K562 (cell line): ENCODE measurements at regions not wholly inside any gene's neighbourhood (a gene's known extent, or its start where the extent isn't known, plus 50 kb on each side); places are given as distances from the start of the nearest gene placed in this dataset.

ENCODE experiments used
- ATAC-seq: fragments of 200-7000 bp; cut with Tn5 transposase; 3 replicates; pipeline ENCODE4 v1.9.1; 2020; ENCODE audit warnings: moderate library complexity
- BruUV-seq: library from RNA; stranded (reverse); fragments of 400-500 nt; replicated peaks from 2 replicates; lab custom pipeline; 2021; lab: Mats Ljungman, UMichigan
- CTCF ChIA-PET: fragments of 300-600 bp; formaldehyde crosslinking; extraction: SDS; loops from one replicate; lab custom pipeline; 2021; ENCODE audit warnings: low intra/inter-chr PET ratio; lab: Yijun Ruan, JAX
- POLR2A ChIA-PET: fragments of 300-600, 350-650 bp; sonication (Branson Sonifier 250); formaldehyde crosslinking; extraction: SDS; loops from one replicate; lab custom pipeline; 2021; ENCODE audit warnings: antibody characterized with exemption, inconsistent platforms; lab: Yijun Ruan, JAX
- DNase-seq, 4 experiments: peaks; one replicate each; pipeline versions ENCODE4 v3.0.0 to v3.0.0-alpha.2; 2011 to 2018; ENCODE audit warnings: low spot score in 3 of 4, mixed read lengths in 3 of 4; ENCODE audit errors: extremely low read depth in 1 of 4
- FAIRE-seq: peaks from 2 replicates; lab custom pipeline; 2011; peaks lifted over from hg19 to GRCh38; lab: Jason Lieb, UNC
- H2AFZ ChIP-seq: 2 replicates; pipeline ENCODE4 v1.6.0; 2011; ENCODE audit warnings: low read depth, low read length, control low read depth, inconsistent platforms
- H3K27ac ChIP-seq: fragments of 200-600 bp; 3 replicates; pipeline ENCODE4 v1.8.0; 2011; ENCODE audit warnings: low read depth, mild to moderate bottlenecking, control low read depth, inconsistent platforms, low read length, moderate library complexity, mixed read lengths; ENCODE audit errors: extremely low read depth
- H3K27me3 ChIP-seq, 2 experiments: fragments of 300-600 bp in 1 of 2; 2 replicates in 1 of 2; 3 replicates in 1 of 2; pipeline versions ENCODE4 v1.6.0 to v1.8.0; 2011; ENCODE audit warnings: inconsistent platforms in 2 of 2, low read length in 2 of 2, mild to moderate bottlenecking in 1 of 2, mixed read lengths in 1 of 2, moderate library complexity in 1 of 2; ENCODE audit not compliant: control insufficient read depth in 2 of 2, insufficient read depth in 2 of 2
- H3K36me3 ChIP-seq: fragments of 300-600 bp; 3 replicates; pipeline ENCODE4 v1.8.0; 2011; ENCODE audit warnings: mild to moderate bottlenecking, low read length, inconsistent platforms; ENCODE audit not compliant: control insufficient read depth, insufficient read depth
- H3K4me1 ChIP-seq, 2 experiments: fragments of 200-600 bp in 1 of 2; replicated peaks in 1 of 2; 2 replicates in 1 of 2; 3 replicates in 1 of 2; pipeline versions ENCODE4 v1.5.1 to v1.8.0; 2011; ENCODE audit warnings: inconsistent platforms in 2 of 2, low read length in 2 of 2, mild to moderate bottlenecking in 1 of 2, mixed read lengths in 1 of 2, moderate library complexity in 1 of 2; ENCODE audit not compliant: control insufficient read depth in 2 of 2, insufficient read depth in 2 of 2
- H3K4me2 ChIP-seq: 2 replicates; pipeline ENCODE4 v1.6.1; 2011; ENCODE audit warnings: low read length, control low read depth, inconsistent platforms, mixed read lengths; ENCODE audit not compliant: insufficient read depth
- H3K4me3 ChIP-seq: fragments of 200-600 bp; sonication (generic), shearing (Covaris generic); 2 replicates; pipeline ENCODE4 v1.5.1; 2016; ENCODE audit warnings: control low read depth, inconsistent platforms
- H3K79me2 ChIP-seq: fragments of 200-600 bp; 3 replicates; pipeline ENCODE4 v1.8.0; 2011; ENCODE audit warnings: low read length, inconsistent platforms; ENCODE audit not compliant: control insufficient read depth, insufficient read depth
- H3K9ac ChIP-seq, 2 experiments: 2 replicates each; pipeline versions ENCODE4 v1.6.0 to v1.6.1; 2011; ENCODE audit warnings: low read depth in 2 of 2, low read length in 2 of 2, control low read depth in 1 of 2, inconsistent platforms in 1 of 2, mild to moderate bottlenecking in 1 of 2, mixed read lengths in 1 of 2; ENCODE audit not compliant: insufficient read depth in 1 of 2
- H3K9me1 ChIP-seq: one replicate; pipeline ENCODE4 v1.6.0; 2011; ENCODE audit warnings: inconsistent platforms, mild to moderate bottlenecking, low read length, moderate library complexity; ENCODE audit not compliant: control insufficient read depth, insufficient read depth
- H3K9me3 ChIP-seq: replicated peaks from 2 replicates; pipeline ENCODE4 v1.5.1; 2011; ENCODE audit warnings: low read depth, low read length, inconsistent platforms; ENCODE audit not compliant: control insufficient read depth, insufficient read depth
- H4K20me1 ChIP-seq: replicated peaks from 2 replicates; pipeline ENCODE4 v1.6.1; 2011; ENCODE audit warnings: low read length, inconsistent platforms, mixed read lengths; ENCODE audit not compliant: control insufficient read depth, insufficient read depth
- BMI1 ChIP-seq: fragments of 150-350 bp; IDR thresholded peaks from 2 replicates; pipeline ENCODE4 v1.6.1; 2014; ENCODE audit warnings: low read length
- CC2D1A ChIP-seq: fragments of 450-650 bp; IDR thresholded peaks from 2 replicates; pipeline ENCODE4 v1.6.1; 2017; ENCODE audit warnings: mild to moderate bottlenecking
- CCNT2 ChIP-seq: IDR thresholded peaks from 2 replicates; pipeline ENCODE4 v1.6.1; 2011; ENCODE audit warnings: borderline replicate concordance, low read depth, mild to moderate bottlenecking, moderate library complexity, mixed read lengths, low read length; ENCODE audit not compliant: insufficient read length; ENCODE audit errors: extremely low read depth
- GTF2E2 ChIP-seq: fragments of 200-800 bp; sonication (Bioruptor generic); IDR thresholded peaks from 2 replicates; pipeline ENCODE4 v1.6.1; 2016; ENCODE audit warnings: missing genetic modification characterization, missing compliant biosample characterization
- ILK ChIP-seq: fragments of 450-650 bp; IDR thresholded peaks from 2 replicates; pipeline ENCODE4 v1.6.1; 2016; ENCODE audit warnings: missing genetic modification characterization, low read depth, mild to moderate bottlenecking, missing compliant biosample characterization, moderate library complexity, borderline replicate concordance
- SMAD4 ChIP-seq: fragments of 250-450 bp; sonication (Bioruptor Pico); conservative IDR thresholded peaks from 2 replicates; pipeline ENCODE4 v1.8.0; 2021; ENCODE audit warnings: inconsistent platforms, mild to moderate bottlenecking, moderate library complexity
- SMARCA5 ChIP-seq: fragments of 450-650 bp; IDR thresholded peaks from 2 replicates; pipeline ENCODE4 v1.6.1; 2016
- YBX1 ChIP-seq: fragments of 450-650 bp; IDR thresholded peaks from 2 replicates; pipeline ENCODE4 v1.7.1; 2016; ENCODE audit warnings: mild to moderate bottlenecking
- ZC3H11A ChIP-seq: IDR thresholded peaks from 2 replicates; pipeline ENCODE4 v1.6.1; 2012; ENCODE audit warnings: low read depth, low read length, improper control_type of control experiment
- ZNF717 ChIP-seq: fragments of 250-450 bp; sonication (Bioruptor Pico); IDR thresholded peaks from 2 replicates; pipeline ENCODE4 v1.5.0; 2021
- ZNF76 ChIP-seq: fragments of 250-450 bp; sonication (Bioruptor Pico); IDR thresholded peaks from 2 replicates; pipeline ENCODE4 v1.4.0; 2020; ENCODE audit warnings: mild to moderate bottlenecking, moderate library complexity, borderline replicate concordance
- WGBS: fragments of 100-300 bp; shearing (Covaris generic); methylation state at CpG from one replicate; pipeline ENCODE4 v1.1.6; 2016; ENCODE audit warnings: low coverage, mixed read lengths; ENCODE audit not compliant: insufficient coverage; ENCODE audit errors: missing lambda C conversion rate; 5-methylcytosine and 5-hydroxymethylcytosine counted together
- in situ Hi-C: fragments of 300-500 bp; cut with MboI; formaldehyde crosslinking; loops from 4 replicates; pipeline ENCODE4 v1.15.0; 2018; ENCODE audit warnings: inconsistent platforms, mixed read lengths
- intact Hi-C: fragments of 100-400 bp; cut with micrococcal nuclease; formaldehyde crosslinking; loops from 2 replicates; pipeline ENCODE4 v1.14.2; 2022
- TF ChIP-seq, protein P1 (sequence below): sonication (generic); formaldehyde crosslinking; IDR thresholded peaks from 2 replicates; pipeline ENCODE4 v1.4.0; 2020; ENCODE audit warnings: mild to moderate bottlenecking, missing genetic modification reagents
- TF ChIP-seq, protein P2 (sequence below): fragments of 250-450 bp; sonication (Bioruptor Pico); IDR thresholded peaks from 2 replicates; pipeline ENCODE4 v1.4.0; 2020; ENCODE audit warnings: mild to moderate bottlenecking, moderate library complexity
- TF ChIP-seq, protein P3 (sequence below): fragments of 250-450 bp; sonication (Bioruptor Pico); IDR thresholded peaks from 2 replicates; pipeline ENCODE4 v1.9.0; 2021; ENCODE audit warnings: mild to moderate bottlenecking, inconsistent platforms

DNA sequence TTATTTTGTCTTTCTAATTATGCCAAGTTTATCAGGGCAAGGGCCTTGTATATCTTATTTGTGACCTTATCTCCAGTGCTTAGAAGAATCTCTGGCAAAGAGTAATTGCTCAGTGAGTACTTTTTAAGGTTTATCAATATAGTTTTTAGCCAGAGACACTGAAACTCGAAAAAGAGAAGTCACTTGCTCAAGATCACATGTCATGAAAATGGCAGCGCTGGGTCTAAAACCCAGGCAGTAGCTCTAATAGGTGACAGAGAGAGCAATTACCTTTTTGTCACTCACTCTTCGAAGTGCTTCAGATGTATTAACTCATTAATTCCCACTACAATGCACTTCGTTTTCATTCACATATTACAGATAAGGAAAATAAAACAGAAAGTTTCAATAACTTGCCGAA is 667.5 kb downstream of the DOK5 start:
- WGBS, result 4% methylated on average over 5 of the region's 5 CpGs
- H3K4me1 ChIP-seq, result no peaks in the 10 kb centered on the region
- no peaks in the 10 kb centered on the region for H4K20me1 ChIP-seq
- H2AFZ ChIP-seq, result no peak overlapping the region
- no peaks in the 10 kb centered on the region for H3K9me3 ChIP-seq
- H3K4me2 ChIP-seq, result no peak overlapping the region
- H3K27ac ChIP-seq, result no peak overlapping the region
- intact Hi-C loops (no loop called here), in situ Hi-C loops (no loop called here)
- FAIRE-seq, result no peak
- no peaks in the 10 kb centered on the region for H3K79me2 ChIP-seq
- ChIA-PET POLR2A (no interaction called here), CTCF (no interaction called here)
- no peak overlapping the region for H3K9ac ChIP-seq
- no TSS peak for BruUV-seq
- no peaks in the 10 kb centered on the region for H3K9me1 ChIP-seq
- no peak for ATAC-seq
- H3K27me3 ChIP-seq, result no peaks in the 10 kb centered on the region
- no peak for DNase-seq
- TF ChIP-seq BMI1 (no peak), ZNF76 (CRISPR knock-in tag) (no peak), ZC3H11A (no peak), ZNF717 (CRISPR knock-in tag) (no peak), GTF2E2 (tag) (no peak), CCNT2 (no peak), YBX1 (no peak), SMARCA5 (no peak), CC2D1A (no peak), ILK (tag) (no peak), SMAD4 (CRISPR knock-in tag) (no peak)
- TF ChIP-seq, protein P1, sequence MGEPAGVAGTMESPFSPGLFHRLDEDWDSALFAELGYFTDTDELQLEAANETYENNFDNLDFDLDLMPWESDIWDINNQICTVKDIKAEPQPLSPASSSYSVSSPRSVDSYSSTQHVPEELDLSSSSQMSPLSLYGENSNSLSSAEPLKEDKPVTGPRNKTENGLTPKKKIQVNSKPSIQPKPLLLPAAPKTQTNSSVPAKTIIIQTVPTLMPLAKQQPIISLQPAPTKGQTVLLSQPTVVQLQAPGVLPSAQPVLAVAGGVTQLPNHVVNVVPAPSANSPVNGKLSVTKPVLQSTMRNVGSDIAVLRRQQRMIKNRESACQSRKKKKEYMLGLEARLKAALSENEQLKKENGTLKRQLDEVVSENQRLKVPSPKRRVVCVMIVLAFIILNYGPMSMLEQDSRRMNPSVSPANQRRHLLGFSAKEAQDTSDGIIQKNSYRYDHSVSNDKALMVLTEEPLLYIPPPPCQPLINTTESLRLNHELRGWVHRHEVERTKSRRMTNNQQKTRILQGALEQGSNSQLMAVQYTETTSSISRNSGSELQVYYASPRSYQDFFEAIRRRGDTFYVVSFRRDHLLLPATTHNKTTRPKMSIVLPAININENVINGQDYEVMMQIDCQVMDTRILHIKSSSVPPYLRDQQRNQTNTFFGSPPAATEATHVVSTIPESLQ (CRISPR knock-in tag), result no peak
- TF ChIP-seq, protein P2, sequence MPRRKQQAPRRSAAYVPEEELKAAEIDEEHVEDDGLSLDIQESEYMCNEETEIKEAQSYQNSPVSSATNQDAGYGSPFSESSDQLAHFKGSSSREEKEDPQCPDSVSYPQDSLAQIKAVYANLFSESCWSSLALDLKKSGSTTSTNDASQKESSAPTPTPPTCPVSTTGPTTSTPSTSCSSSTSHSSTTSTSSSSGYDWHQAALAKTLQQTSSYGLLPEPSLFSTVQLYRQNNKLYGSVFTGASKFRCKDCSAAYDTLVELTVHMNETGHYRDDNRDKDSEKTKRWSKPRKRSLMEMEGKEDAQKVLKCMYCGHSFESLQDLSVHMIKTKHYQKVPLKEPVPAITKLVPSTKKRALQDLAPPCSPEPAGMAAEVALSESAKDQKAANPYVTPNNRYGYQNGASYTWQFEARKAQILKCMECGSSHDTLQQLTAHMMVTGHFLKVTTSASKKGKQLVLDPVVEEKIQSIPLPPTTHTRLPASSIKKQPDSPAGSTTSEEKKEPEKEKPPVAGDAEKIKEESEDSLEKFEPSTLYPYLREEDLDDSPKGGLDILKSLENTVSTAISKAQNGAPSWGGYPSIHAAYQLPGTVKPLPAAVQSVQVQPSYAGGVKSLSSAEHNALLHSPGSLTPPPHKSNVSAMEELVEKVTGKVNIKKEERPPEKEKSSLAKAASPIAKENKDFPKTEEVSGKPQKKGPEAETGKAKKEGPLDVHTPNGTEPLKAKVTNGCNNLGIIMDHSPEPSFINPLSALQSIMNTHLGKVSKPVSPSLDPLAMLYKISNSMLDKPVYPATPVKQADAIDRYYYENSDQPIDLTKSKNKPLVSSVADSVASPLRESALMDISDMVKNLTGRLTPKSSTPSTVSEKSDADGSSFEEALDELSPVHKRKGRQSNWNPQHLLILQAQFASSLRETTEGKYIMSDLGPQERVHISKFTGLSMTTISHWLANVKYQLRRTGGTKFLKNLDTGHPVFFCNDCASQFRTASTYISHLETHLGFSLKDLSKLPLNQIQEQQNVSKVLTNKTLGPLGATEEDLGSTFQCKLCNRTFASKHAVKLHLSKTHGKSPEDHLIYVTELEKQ (CRISPR knock-in tag), result no peak
- TF ChIP-seq, protein P3, sequence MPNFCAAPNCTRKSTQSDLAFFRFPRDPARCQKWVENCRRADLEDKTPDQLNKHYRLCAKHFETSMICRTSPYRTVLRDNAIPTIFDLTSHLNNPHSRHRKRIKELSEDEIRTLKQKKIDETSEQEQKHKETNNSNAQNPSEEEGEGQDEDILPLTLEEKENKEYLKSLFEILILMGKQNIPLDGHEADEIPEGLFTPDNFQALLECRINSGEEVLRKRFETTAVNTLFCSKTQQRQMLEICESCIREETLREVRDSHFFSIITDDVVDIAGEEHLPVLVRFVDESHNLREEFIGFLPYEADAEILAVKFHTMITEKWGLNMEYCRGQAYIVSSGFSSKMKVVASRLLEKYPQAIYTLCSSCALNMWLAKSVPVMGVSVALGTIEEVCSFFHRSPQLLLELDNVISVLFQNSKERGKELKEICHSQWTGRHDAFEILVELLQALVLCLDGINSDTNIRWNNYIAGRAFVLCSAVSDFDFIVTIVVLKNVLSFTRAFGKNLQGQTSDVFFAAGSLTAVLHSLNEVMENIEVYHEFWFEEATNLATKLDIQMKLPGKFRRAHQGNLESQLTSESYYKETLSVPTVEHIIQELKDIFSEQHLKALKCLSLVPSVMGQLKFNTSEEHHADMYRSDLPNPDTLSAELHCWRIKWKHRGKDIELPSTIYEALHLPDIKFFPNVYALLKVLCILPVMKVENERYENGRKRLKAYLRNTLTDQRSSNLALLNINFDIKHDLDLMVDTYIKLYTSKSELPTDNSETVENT (CRISPR knock-in tag), result no peak
- no peaks in the 10 kb centered on the region for H3K36me3 ChIP-seq
- H3K4me3 ChIP-seq, result no peak overlapping the region
